IPS-18c (cell line): ENCODE measurements at regions not wholly inside any gene's neighbourhood (a gene's known extent, or its start where the extent isn't known, plus 50 kb on each side); places are given as distances from the start of the nearest gene placed in this dataset.
"Not testable (repeated sequence)": the region's sequence is repeated elsewhere in the genome, so short reads cannot be mapped to it uniquely, and the experiment has no call there.

Experiments
- H3K4me3 ChIP-seq: 2 replicates; pipeline ENCODE4 v1.7.0; 2013; ENCODE audit warnings: low read depth, mild to moderate bottlenecking, low read length, moderate library complexity; ENCODE audit not compliant: insufficient read depth
- H3K9me3 ChIP-seq: one replicate; pipeline ENCODE4 v1.6.1; 2013; ENCODE audit warnings: mild to moderate bottlenecking, low read length, moderate library complexity; ENCODE audit not compliant: control insufficient read depth, insufficient read depth

DNA sequence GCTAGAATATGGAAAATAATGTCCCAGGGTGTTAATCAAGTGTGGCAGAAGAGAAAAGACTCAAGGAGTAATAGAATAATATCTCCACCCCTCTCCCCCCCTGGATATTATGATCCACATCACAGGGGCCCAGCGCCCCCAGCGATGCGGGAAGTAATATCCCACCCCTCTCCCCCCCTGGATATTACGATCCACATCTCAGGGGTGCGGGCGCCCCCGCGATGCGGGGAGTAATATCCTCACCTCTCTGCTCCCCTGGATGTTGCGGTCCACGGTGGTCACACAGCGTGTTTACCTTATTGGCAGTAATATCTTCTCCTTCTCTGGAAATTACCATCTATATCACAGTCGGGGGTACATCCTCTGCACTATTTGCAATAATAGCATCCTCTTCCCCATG is 97.1 kb upstream of the OSBPL11 start:
- no peaks in the 10 kb centered on the region for H3K9me3 ChIP-seq

DNA sequence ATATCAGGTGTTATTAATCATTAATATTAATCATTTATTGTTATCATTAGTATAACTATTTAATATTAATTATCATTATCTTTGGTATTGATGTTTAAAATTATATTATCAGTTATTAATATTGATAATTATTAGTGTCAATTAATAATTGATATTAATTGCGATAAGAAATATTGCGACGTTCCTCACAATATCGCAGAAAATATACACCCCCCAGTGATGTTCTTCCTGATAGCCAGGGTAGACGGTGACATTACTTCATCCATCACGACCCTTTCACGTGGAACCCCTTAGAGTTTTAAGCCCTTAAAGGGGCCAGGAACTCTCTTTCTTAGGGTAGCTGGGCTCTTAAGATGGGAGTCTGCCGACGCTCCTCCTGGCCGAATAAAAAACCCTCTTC is 98.6 kb upstream of the OSBPL11 start:
- no peak overlapping the region for H3K4me3 ChIP-seq
- H3K9me3 ChIP-seq = no peaks in the 10 kb centered on the region

More for the DNA sequence above, 97.1 kb upstream of the OSBPL11 start:
- no peak overlapping the region for H3K4me3 ChIP-seq

DNA sequence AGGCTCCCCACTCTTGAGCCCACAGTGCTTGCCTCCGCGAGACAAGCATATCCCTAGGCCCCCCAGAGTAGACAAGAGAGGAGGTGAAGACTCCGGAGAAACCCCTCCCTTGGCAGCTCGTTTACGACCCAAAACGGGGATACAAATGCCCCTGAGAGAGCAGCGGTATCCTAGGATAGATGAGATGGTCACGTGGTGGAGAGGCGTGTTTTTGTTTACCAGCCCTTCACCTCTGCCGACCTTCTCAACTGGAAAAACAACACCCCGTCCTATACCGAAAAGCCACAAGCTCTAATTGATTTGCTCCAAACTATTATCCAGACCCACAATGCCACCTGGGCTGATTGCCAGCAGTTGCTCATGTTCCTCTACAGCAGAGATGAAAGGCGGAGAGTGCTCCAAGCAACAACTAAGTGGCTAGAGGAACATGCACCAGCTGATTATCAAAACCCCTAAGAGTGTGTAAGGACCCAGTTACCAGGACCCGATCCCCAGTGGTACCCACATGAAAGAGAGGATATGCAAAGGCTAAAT is 99.5 kb upstream of the OSBPL11 start:
- no peak overlapping the region for H3K4me3 ChIP-seq

DNA sequence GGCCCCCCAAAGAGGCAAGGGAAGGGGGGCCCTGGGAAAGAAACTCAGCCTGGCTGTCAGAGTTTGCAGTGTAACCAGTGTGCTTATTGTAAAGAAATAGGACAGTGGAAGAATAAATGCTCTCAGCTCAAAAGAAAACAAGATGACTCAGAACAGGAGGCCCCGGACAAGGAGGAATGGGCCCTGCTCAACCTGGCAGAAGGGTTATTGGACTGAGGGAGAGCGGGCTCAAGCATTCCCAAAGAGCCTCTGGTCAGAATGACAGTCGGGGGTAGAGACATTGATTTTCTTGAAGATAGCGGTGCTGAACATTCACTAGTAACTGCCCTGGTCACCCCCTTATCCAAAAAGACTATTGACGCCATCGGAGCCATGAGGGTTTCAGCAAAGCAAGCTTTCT is 100.4 kb upstream of the OSBPL11 start:
- no peak overlapping the region for H3K4me3 ChIP-seq
- no peaks in the 10 kb centered on the region for H3K9me3 ChIP-seq

More for the DNA sequence above, 99.5 kb upstream of the OSBPL11 start:
- H3K9me3 ChIP-seq = no peaks in the 10 kb centered on the region

DNA sequence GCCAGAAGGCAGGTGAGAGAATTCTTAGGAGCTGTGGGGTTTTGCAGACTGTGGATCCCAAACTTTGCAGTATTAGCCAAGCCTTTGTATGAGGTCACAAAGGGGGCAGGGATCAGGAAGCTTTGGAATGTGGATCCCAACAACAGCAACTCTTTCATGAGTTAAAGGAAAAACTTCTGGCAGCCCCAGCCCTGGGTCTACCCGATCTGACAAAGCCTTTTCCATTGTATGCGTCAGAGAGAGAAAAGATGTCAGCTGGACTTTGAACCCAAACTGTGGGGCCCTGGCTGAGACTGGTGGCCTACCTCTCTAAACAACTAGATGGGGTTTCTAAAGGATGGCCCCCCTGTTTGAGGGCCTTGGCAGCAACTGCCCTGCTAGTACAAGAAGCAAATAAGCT is 101.8 kb upstream of the OSBPL11 start:
- not testable (repeated sequence) for H3K4me3 ChIP-seq, H3K9me3 ChIP-seq

DNA sequence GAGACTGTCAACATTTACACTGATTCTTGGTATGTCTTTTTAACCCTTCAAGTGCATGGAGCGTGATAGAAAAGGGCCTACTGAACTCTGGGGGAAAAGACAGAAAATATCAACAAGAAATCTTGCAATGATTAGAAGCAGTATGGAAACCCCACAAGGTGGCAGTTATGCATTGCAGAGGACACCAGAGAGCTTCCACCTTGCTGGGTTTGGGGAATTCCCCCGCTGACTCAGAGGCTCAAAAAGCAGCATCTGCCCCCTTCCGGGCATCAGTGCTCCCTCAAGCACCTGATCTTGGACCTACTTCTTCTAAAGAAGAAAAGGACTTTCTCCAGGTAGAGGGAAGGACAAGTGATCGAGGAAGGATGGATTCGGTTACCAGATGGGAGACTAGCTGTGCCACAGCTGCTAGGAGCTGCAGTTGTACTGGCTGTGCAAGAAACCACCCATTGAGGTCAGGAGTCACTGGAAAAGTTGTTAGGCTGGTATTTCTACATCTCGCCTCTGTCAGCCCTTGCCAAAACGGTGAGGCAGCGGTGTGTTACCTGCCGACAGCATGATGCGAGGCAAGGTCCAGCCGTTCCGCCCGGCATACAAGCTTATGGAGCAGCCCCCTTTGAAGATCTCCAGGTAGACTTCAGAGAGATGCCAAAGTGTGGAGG is 102.8 kb upstream of the OSBPL11 start:
- not testable (repeated sequence) for H3K9me3 ChIP-seq, H3K4me3 ChIP-seq

DNA sequence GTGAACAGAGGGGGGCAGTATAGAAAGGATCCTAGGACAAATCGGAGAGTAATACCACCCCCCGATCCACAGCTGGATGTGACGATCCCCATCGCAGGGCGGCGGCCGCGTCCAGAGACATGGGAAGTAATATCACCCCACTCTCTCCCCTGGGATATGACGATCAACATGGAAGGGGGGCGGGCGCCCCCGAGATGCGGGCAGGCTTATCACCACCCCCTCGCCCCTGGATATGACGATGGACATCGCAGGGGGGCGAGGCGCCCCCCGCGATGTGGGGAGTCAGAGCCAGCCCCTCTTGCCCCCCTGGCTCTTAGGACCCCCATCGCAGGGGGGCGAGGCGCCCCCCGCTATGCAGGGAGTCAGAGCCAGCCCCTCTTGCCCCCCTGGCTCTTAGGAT is 120.4 kb upstream of the OSBPL11 start:
- Histone ChIP-seq H3K9me3 (no peaks in the 10 kb centered on the region), H3K4me3 (no peak overlapping the region)

DNA sequence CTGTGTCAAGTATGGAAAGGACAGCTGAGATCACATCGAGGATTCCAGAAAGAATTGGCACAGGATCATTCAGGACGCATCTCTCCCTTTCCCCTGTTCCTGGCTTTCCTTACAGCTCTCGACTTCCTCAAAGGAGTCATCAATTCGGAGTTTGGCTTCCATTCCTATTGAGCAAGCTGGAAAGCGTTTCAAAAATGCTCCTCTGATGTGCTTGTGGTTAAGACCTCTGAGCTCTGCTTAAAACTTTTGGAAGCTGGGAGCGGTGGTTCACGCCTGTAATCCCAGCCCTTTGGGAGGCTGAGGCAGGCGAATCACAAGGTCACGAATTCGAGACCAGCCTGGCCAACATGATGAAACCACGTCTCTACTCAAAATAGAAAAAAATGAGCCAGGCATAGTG is 136.9 kb upstream of the OSBPL11 start:
- not testable (repeated sequence) for H3K4me3 ChIP-seq, H3K9me3 ChIP-seq

DNA sequence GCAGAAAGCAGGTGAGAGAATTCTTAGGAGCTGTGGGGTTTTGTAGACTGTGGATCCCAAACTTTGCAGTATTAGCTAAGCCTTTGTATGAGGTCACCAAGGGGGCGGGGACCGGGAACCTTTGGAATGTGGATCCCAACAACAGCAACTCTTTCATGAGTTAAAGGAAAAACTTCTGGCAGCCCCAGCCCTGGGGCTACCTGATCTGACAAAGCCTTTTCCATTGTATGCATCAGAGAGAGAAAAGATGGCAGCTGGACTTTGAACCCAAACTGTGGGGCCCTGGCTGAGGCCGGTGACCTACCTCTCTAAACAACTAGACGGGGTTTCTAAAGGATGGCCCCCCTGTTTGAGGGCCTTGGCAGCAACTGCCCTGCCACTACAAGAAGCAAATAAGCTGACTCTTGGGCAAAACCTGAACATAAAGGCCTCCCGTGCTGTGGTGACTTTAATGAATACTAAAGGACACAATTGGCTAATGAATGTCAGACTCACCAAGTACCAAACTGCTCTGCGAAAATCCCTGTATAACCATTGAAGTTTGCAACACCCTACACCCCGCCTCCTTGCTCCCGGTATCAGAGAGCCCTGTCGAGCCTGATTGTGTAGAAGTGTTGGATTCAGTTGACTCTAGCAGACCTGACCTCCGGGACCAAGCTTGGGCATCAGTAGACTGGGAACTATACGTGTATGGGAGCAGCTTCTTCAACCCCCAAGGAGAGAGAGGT is 146.9 kb upstream of the OSBPL11 start:
- not testable (repeated sequence) for H3K4me3 ChIP-seq, H3K9me3 ChIP-seq

DNA sequence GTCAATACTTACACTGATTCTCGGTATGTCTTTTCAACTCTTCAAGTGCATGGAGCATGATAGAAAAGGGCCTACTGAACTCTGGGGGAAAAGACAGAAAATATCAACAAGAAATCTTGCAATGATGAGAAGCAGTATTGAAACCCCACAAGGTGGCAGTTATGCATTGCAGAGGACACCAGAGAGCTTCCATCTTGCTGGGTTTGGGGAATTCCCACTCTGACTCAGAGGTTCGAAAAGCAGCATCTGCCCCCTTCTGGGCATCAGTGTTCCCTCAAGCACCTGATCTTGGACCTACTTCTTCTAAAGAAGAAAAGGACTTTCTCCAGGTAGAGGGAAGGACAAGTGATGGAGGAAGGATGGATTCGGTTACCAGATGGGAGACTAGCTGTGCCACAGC is 147.5 kb upstream of the OSBPL11 start:
- not testable (repeated sequence) for H3K9me3 ChIP-seq, H3K4me3 ChIP-seq

DNA sequence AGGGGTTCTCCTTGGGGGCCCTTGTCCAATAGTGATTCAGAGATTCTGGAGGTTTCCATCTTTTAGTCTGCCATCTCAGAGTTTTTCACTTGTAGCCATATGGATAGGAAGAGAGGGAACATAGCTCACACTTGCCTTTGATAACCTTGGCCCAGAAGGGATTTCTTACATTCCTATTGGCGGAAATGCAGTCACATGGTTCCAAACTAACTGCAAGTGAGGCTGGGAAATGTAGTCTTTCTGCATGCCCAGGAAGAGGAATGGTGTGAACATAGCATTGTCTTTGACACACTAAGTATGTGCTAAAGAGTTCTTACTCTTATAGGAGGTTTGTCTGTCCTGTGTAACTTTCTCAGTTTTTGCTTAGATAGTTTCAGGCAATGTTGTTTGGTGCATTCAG is 161.8 kb upstream of the OSBPL11 start:
- H3K9me3 ChIP-seq, H3K4me3 ChIP-seq: not testable (repeated sequence)

DNA sequence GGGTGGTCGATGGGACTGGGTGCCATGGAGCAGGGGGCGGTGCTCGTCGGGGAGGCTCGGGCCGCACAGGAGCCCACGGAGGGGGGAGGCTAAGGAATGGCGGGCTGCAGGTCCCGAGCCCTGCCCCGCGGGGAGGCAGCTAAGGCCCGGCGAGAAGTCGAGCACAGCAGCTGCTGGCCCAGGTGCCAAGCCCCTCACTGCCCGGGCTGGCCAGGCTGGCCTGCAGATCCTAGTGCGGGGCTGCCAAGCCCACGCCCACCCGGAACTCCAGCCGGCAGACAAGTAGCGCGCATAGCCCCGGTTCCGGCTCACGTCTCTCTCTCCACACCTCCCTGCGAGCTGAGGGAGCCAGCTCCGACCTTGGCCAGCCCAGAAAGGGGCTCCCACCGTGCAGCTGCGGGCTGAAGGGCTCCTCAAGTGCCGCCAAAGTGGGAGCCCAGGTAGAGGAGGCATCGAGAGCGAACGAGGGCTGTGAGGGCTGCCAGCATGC is 163.4 kb upstream of the OSBPL11 start:
- not testable (repeated sequence) for H3K4me3 ChIP-seq, H3K9me3 ChIP-seq

DNA sequence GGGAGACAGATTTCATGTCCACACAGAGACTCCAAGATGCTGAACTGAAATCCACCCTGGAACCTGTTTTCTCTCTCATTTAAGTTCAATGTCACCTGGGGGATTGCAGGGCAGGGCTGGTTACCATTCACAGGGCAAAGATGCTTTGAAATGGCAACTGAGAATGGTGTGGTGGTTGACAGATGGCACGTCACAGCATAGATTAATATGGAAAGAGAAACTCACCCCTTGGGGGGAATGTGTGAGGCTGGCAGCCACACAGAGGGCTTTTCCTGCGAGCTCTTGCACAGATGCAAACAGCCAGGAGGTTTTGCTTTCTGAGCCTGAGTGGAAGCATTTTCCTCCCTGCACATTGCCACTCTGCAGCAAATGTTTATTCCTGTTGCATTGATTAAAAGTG is 167.3 kb upstream of the OSBPL11 start:
- not testable (repeated sequence) for H3K9me3 ChIP-seq, H3K4me3 ChIP-seq

DNA sequence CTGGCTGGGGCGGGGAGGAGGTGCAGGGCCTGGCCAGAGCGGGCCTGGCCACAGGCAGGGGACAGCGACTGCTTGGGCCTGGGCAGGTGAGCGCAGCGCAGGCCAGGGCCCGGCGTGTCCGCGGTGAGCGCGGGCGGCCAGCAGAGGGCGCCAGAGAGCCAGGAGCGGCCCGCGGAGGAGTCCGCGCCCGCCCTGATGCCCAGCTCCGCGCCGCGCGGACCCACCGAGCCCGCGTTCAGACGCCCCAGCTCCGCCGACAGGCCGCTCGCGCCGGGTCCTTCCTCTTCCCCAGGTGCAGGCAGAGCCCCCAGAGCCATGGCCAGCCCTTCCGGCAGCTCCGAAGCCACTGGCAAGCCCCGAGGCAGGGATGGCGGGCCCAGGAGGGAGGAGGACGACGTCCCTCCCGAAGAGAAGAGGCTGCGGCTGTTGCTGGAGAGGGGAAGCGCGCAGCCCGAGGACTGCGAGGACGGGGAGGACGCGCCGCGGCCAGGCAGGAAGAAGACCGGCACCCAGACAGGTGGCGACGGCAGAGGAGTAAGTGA is 171.1 kb upstream of the OSBPL11 start:
- not testable (repeated sequence) for H3K9me3 ChIP-seq
- peak overlapping the region; percentile 53 for H3K4me3 ChIP-seq

DNA sequence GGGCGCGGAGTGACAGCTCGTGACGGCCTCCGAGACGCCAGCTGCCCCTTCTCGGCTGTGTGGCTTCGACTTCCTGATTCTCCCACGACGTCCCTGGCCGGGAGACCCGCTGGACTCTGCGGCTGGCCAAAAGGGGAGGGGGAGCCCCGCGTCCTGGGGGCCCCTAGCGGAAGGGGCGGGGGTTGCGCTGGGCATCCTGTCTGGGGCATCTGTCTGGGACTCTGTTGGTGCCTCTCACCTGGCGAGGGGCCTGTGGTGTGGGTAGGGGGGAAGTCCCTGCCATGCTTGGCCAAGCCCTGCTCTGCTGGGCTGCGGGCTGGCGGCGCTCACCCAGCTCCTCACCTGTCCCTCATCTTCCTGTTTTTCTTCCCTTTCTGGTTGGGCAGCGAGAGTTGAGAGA is 171.6 kb upstream of the OSBPL11 start:
- 0 out of 2 replicates have a peak overlapping the region, but pooled peaks have one; percentile 53 for H3K4me3 ChIP-seq
- H3K9me3 ChIP-seq = not testable (repeated sequence)

DNA sequence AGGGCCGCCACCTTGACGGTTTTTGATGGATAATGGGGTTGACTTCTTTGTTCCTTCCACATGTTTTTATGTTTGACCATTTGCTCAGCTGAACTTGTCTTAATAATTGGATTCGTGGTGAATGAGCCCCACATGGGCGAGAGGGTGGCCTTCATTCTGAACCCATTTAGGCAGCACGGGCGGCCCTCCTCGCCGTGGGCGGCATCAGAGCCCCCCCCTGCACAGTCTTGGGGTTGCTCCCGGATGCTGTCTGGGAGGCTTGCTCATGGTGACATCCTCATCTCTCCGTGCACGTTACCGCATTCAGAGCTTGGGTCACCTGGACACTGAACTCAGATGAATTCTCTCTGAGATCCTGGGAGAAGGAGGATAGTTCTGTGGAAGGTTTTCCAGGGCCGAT is 172.3 kb upstream of the OSBPL11 start:
- Histone ChIP-seq H3K4me3 (no peak overlapping the region), H3K9me3 (no peaks in the 10 kb centered on the region)

DNA sequence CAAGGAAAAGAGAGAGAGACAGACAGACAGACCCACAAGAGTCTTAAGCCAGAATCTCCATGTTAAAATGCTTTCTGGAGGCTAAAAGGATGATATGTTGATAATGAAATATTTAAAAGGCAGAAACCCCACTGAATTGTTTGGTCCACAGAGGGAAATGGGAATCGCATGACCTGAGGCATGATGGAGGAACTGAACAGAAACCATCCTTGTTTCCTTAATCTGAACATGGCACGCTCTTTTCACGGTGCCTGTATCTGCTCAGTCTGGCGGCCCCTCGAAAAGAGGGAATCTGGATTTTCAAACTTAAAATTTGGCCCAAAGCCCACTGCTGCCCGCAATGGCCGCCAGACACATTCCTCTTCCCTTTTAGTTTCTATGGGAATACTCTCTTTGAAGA is 173.5 kb upstream of the OSBPL11 start:
- H3K9me3 ChIP-seq, H3K4me3 ChIP-seq: not testable (repeated sequence)

DNA sequence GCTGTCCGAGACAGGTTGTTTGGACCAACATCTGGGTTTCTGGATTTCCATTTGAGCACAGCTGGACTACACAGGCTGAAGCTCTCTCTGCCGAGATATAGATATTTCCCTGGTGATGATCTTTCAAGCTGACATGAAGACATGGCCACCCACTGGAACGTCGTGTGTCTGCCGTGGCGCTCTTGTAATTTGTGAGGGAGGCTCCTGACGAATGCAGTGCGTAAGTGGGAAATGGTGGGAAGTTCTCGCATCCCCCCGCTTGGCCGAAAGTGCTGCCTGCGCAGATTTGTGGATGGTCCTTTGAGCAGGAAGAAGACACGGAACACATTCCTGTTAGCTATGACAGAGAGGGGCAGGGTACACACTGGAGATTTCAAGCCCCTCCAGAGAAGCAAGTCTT is 176.2 kb upstream of the OSBPL11 start:
- not testable (repeated sequence) for H3K9me3 ChIP-seq, H3K4me3 ChIP-seq
